ENCODE measurements at regions not wholly inside any gene's neighbourhood (a gene's known extent, or its start where the extent isn't known, plus 50 kb on each side); places are given as distances from the start of the nearest gene placed in this dataset.

DNA sequence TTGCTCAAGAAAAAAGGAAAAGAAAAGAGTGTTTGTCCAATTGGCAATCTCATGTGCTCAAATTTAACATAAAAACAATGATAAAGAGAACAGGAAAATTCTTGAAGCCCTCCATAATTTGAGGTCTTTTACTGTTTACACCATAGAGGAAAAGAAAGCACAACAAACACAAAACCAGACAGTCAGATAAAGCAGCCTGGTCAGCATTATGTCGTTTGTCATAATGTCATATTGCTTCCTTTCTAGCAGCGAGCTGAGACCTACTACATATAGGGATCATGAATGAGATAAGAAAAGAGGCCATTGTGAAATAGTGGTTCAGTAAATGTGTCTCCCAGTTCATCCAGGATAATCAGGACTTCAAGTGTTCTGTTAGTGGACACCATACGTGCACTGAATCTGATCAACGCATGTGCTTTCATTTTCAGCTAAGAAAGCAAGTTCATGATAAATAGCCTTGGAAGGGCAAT, 64.7 kb upstream of the SELENOP start:
- Histone ChIP-seq H3K4me3 (no peak overlapping the region), H3K36me3 (no peaks in the 10 kb centered on the region), H3K27ac (no peak overlapping the region), H3K9me3 (no peaks in the 10 kb centered on the region), H3K4me1 (no peaks in the 10 kb centered on the region), H3K27me3 (peaks cover 0 to 9% of the 10 kb centered on the region in 2 donors)
- intact Hi-C loops (cut with DNase I; ENCODE audit: low total_unique reads) = no loop called here
- DNase-seq = no peak
- no peak for TF ChIP-seq CTCF (IDR thresholded peaks at IDR 0.05)

DNA sequence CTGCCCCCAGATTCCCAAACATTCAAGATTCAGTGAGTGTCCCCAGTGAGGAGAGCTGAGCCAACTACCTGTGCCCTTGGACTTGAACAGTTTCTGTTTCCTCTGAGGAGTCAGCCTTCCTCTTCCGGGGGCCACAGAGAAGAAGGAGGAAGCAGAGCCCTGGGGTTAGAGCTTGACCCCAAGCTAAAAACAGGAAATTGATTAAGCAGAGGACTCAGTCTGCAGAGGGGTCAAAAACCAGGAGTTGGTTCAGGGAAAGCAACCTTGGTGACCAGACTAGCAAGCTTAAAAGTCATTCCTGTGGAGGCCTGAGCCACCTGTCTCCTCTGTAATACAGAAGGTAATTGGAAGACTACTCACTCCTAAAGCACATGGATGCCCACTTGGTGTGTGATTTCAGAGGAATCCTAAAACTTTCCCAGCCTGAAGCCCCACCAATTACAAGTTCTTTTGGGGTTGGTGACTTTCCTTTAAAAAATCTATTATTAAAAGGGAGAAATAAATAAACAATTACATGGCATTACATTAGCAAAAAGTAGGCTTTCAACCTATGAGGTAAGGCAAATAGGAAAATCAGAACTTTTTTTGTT, 64.2 kb upstream of the SELENOP start:
- no peak overlapping the region for H3K27ac ChIP-seq
- peaks cover 0 to 9% of the 10 kb centered on the region in 2 donors for H3K27me3 ChIP-seq
- H3K9me3 ChIP-seq = no peaks in the 10 kb centered on the region
- DNase-seq = no peak
- H3K36me3 ChIP-seq = no peaks in the 10 kb centered on the region
- no peak for TF ChIP-seq CTCF (IDR thresholded peaks at IDR 0.05)
- H3K4me3 ChIP-seq = no peak overlapping the region
- no peaks in the 10 kb centered on the region for H3K4me1 ChIP-seq
- intact Hi-C loops (cut with DNase I; ENCODE audit: low total_unique reads) = no loop called here

DNA sequence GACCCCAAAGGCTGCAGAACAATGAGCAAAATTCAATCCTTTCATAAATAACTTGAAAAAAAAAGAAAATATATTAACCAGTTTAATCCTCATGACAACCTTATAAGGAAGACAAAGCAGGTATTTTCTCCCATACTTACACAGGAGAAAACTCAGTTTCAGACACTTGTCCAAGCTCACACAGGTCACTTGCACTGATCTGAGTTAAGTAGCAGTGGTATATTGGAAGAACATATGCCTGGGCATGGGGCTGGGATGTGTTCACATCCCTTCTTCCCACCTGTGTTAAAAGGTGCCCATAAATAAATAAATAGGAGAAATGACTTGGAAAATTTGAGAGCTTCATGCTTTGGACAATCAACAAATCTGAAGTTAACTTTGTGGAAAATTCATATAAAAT, 63.5 kb upstream of the SELENOP start:
- H3K4me1 ChIP-seq = no peaks in the 10 kb centered on the region
- no peak for TF ChIP-seq CTCF (IDR thresholded peaks at IDR 0.05)
- no peak for DNase-seq
- H3K4me3 ChIP-seq = no peak overlapping the region
- H3K9me3 ChIP-seq = no peaks in the 10 kb centered on the region
- intact Hi-C loops (cut with DNase I; ENCODE audit: low total_unique reads) = no loop called here
- peaks cover 0 to 9% of the 10 kb centered on the region in 2 donors for H3K27me3 ChIP-seq
- no peaks in the 10 kb centered on the region for H3K36me3 ChIP-seq
- no peak overlapping the region for H3K27ac ChIP-seq

GRCh38 chr5:42874621-42875198, 63.0 kb upstream of the SELENOP start:
- Histone ChIP-seq H3K4me1 (no peaks in the 10 kb centered on the region), H3K27ac (no peak overlapping the region), H3K4me3 (no peak overlapping the region), H3K27me3 (peaks cover 0 to 9% of the 10 kb centered on the region in 2 donors), H3K9me3 (no peaks in the 10 kb centered on the region), H3K36me3 (no peaks in the 10 kb centered on the region)
- no peak for DNase-seq
- intact Hi-C loops (cut with DNase I; ENCODE audit: low total_unique reads) = no loop called here
- no peak for TF ChIP-seq CTCF (IDR thresholded peaks at IDR 0.05)

GRCh38 chr5:42872865-42873264, 61.2 kb upstream of the SELENOP start:
- no peak overlapping the region for H3K27ac ChIP-seq
- intact Hi-C loops (cut with DNase I; ENCODE audit: low total_unique reads) = no loop called here
- no peak for DNase-seq
- TF ChIP-seq CTCF (IDR thresholded peaks at IDR 0.05) = no peak
- H3K4me1 ChIP-seq = no peaks in the 10 kb centered on the region
- H3K27me3 ChIP-seq = peaks cover 0 to 9% of the 10 kb centered on the region in 2 donors
- H3K36me3 ChIP-seq = no peaks in the 10 kb centered on the region
- no peak overlapping the region for H3K4me3 ChIP-seq
- H3K9me3 ChIP-seq = peaks cover 0 to 9% (median 6%) of the 10 kb centered on the region in 3 donors

Measured in tibial artery (tissue), 4 donors.